Gastroesophageal sphincter (tissue), 3 donors: ENCODE measurements at regions not wholly inside any gene's neighbourhood (a gene's known extent, or its start where the extent isn't known, plus 50 kb on each side); places are given as distances from the start of the nearest gene placed in this dataset.

Experiments
- EP300 ChIP-seq: sonication (generic); formaldehyde crosslinking; IDR thresholded peaks from one replicate; pipeline ENCODE4 v1.6.1; 2017; ENCODE audit warnings: antibody characterized with exemption, mild to moderate bottlenecking
- POLR2A ChIP-seq, 2 donors: fragments of 450-650 bp; IDR thresholded peaks; one replicate each; pipeline ENCODE4 v1.6.1; 2017; ENCODE audit warnings: antibody characterized with exemption in 2 of 2, mild to moderate bottlenecking in 2 of 2, moderate library complexity in 1 of 2
- POLR2AphosphoS5 ChIP-seq: sonication (generic); formaldehyde crosslinking; IDR thresholded peaks from one replicate; pipeline ENCODE4 v1.6.1; 2017; ENCODE audit warnings: antibody characterized with exemption
- TF ChIP-seq, protein P1 (sequence below), 4 experiments: fragments of 200-600 bp in 2 of 4; fragments of 450-650 bp in 2 of 4; sonication (generic) in 1 of 4; IDR thresholded peaks; one replicate each; pipeline ENCODE4 v1.5.1; 2017 to 2019; ENCODE audit warnings: antibody characterized with exemption in 4 of 4, mild to moderate bottlenecking in 2 of 4, moderate library complexity in 2 of 4

DNA sequence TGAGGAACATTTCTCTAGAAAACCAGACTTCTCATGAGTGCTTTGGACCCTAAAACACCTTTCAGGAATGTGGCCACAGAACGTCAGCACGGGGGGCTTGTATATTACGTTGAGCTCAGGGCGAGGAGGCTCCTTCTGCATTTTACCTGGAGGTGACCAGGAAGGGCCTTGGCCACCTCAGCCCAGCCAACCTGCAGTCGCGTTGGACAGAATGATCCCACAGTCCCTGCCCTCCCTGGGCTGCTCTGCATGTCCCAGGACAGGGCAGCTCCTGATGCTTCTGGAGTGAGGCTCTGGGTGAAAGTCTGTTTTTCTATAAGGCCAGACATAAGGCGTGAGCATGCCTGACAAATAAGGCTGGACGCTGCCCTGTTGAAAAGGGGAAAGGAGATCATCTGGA, 121.9 kb downstream of the NDUFA10 start:
- TF ChIP-seq, protein P1, sequence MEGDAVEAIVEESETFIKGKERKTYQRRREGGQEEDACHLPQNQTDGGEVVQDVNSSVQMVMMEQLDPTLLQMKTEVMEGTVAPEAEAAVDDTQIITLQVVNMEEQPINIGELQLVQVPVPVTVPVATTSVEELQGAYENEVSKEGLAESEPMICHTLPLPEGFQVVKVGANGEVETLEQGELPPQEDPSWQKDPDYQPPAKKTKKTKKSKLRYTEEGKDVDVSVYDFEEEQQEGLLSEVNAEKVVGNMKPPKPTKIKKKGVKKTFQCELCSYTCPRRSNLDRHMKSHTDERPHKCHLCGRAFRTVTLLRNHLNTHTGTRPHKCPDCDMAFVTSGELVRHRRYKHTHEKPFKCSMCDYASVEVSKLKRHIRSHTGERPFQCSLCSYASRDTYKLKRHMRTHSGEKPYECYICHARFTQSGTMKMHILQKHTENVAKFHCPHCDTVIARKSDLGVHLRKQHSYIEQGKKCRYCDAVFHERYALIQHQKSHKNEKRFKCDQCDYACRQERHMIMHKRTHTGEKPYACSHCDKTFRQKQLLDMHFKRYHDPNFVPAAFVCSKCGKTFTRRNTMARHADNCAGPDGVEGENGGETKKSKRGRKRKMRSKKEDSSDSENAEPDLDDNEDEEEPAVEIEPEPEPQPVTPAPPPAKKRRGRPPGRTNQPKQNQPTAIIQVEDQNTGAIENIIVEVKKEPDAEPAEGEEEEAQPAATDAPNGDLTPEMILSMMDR (IDR thresholded peaks at IDR 0.05), result no peak
- no peak for TF ChIP-seq POLR2A (IDR thresholded peaks at IDR 0.05)
- TF ChIP-seq POLR2AphosphoS5, result no peak
- no peak for TF ChIP-seq EP300
